ENCODE measurements at regions not wholly inside any gene's neighbourhood (a gene's known extent, or its start where the extent isn't known, plus 50 kb on each side); places are given as distances from the start of the nearest gene placed in this dataset.

DNA sequence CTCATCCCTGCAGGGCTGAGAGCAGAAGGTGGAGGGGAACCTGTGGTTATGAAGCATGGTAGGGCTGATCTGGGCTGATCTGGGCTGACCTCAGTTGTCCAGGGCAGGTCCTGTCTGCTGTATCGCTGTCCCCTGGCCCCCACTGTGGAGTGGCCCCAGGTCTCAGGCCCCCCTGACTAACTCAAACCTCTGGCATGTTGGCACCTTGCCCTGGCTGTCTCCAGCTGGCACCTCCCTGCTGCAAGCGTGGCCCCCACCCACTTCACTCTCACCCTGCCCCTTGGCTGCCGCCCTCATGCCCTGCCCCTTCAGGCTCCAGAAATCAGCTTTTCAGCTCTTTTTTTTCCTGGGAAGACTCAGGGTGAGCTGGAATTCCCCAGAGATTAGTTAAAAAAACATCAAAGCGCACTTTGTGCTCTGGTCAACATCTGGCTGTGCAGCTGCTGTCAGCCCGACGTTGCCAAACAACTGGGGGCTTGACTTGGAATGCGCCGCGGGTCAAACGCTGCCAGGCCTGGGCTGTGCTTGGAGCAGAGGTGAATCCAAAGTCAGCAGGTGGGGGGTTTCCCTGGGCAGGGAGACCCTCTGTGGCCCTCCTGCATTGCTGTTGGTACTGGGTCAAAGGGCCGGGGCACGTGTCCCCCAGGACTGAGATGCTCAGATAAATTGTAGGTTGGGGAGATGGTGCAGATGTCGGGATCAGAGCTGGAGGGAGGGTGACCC is 173.8 kb upstream of the HDAC4 start:
- TF ChIP-seq, protein P1, sequence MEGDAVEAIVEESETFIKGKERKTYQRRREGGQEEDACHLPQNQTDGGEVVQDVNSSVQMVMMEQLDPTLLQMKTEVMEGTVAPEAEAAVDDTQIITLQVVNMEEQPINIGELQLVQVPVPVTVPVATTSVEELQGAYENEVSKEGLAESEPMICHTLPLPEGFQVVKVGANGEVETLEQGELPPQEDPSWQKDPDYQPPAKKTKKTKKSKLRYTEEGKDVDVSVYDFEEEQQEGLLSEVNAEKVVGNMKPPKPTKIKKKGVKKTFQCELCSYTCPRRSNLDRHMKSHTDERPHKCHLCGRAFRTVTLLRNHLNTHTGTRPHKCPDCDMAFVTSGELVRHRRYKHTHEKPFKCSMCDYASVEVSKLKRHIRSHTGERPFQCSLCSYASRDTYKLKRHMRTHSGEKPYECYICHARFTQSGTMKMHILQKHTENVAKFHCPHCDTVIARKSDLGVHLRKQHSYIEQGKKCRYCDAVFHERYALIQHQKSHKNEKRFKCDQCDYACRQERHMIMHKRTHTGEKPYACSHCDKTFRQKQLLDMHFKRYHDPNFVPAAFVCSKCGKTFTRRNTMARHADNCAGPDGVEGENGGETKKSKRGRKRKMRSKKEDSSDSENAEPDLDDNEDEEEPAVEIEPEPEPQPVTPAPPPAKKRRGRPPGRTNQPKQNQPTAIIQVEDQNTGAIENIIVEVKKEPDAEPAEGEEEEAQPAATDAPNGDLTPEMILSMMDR (IDR thresholded peaks at IDR 0.05), result no peak
- TF ChIP-seq POLR2A (IDR thresholded peaks at IDR 0.05) (no peak), EP300 (IDR thresholded peaks at IDR 0.05) (no peak)

Measured in stomach (tissue), 4 donors.